ENCODE measurements at regions not wholly inside any gene's neighbourhood (a gene's known extent, or its start where the extent isn't known, plus 50 kb on each side); places are given as distances from the start of the nearest gene placed in this dataset.

DNA sequence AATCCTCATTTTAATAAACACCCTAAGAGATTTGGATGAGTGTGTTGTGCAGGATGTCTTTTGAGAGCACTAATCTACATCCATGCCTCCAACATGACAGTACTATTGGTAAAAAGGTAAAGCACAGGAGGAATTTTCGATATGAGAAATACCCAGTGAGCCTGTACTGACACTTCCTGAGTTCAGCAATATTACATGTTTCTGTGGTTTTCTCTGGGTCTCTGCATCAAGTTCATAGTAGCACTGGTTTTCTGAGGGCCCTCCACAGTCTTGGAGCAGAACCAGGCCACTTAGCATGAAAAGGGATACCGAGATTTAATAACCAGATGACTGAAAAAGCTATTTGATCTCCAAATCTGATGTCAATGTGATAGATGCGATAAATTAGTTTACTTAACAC, 524.1 kb downstream of the TMEM38B start:
- no peak for TF ChIP-seq EP300 (IDR thresholded peaks at IDR 0.05)
- TF ChIP-seq, protein P1, sequence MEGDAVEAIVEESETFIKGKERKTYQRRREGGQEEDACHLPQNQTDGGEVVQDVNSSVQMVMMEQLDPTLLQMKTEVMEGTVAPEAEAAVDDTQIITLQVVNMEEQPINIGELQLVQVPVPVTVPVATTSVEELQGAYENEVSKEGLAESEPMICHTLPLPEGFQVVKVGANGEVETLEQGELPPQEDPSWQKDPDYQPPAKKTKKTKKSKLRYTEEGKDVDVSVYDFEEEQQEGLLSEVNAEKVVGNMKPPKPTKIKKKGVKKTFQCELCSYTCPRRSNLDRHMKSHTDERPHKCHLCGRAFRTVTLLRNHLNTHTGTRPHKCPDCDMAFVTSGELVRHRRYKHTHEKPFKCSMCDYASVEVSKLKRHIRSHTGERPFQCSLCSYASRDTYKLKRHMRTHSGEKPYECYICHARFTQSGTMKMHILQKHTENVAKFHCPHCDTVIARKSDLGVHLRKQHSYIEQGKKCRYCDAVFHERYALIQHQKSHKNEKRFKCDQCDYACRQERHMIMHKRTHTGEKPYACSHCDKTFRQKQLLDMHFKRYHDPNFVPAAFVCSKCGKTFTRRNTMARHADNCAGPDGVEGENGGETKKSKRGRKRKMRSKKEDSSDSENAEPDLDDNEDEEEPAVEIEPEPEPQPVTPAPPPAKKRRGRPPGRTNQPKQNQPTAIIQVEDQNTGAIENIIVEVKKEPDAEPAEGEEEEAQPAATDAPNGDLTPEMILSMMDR (IDR thresholded peaks at IDR 0.05): no peak
- no peak for TF ChIP-seq POLR2A (IDR thresholded peaks at IDR 0.05)
